ENCODE measurements at regions not wholly inside any gene's neighbourhood (a gene's known extent, or its start where the extent isn't known, plus 50 kb on each side); places are given as distances from the start of the nearest gene placed in this dataset.
"Not testable (repeated sequence)": the region's sequence is repeated elsewhere in the genome, so short reads cannot be mapped to it uniquely, and the experiment has no call there.

DNA sequence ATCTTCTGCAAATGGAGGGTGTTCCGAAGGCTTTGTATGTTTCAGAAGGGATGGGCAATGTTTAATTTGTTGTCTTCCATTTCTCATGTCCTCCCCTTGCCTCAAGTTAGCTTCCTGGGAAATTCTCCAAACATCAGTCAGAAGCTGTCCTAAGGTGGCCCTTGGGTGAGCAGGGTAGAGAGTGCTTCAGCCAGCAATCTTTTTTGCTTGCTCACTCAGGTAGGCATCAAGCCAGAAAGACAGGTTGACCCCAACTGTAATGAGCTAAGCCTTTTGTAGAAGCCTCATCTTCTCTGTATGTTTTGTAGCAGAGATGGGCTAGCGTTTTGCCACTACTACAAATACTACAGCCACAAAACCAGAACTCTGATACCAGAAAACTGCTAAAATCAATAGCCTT, 321.5 kb upstream of the FAM78B start:
- no peak for DNase-seq (ENCODE audit: low read depth in 4 of 4, low spot score in 3 of 4)

- no peak for DNase-seq (ENCODE audit: low read depth in 4 of 4, low spot score in 3 of 4)
These were observed 322.5 kb upstream of the FAM78B start for GRCh38 chr1:166489356-166489669.

DNA sequence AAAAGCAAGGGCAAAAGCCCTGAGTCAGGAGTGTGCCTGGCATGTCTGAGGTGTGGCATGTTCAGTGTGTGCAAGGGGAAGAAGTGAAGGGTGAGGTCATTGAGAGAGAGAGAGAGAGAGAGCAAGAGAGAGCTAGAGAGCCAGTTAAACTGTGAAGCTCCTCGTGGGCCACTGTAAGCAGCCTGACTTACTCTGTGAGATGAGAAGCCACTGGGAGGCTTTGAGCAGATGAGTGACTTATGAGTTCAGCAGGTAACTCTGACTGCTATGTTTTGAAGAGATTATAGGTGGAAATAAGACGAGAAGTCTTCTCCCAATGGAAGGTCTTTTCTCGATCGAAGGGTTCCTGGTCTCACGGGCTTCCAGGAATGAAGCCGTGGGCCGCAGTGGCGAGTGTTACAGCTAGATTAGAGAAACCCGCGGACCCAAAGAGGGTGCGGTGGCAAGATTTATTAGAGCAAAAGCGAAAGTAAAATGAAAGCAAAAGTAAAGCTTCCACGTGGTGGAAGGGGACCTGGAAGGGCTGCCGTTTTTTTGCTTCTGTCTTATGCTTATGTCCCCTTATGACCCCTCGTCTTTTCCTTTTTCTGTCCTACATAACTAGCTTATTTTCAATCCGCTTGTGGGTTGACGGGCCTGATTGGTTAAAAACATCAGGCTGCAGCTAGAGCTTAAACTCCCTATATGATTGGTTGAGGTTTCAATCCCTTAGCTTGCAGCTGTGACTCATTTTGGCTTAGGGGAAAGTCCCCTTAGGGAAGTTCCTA, 323.1 kb upstream of the FAM78B start:
- no peak for DNase-seq (ENCODE audit: low read depth in 4 of 4, low spot score in 3 of 4)

- no peak for DNase-seq (ENCODE audit: low read depth in 4 of 4, low spot score in 3 of 4)
These were observed 323.7 kb upstream of the FAM78B start for GRCh38 chr1:166490437-166490991.

- not testable (repeated sequence) for DNase-seq (ENCODE audit: low read depth in 4 of 4, low spot score in 3 of 4)
These were observed 327.0 kb upstream of the FAM78B start for GRCh38 chr1:166493765-166494164.

- DNase-seq (ENCODE audit: low read depth in 4 of 4, low spot score in 3 of 4) = no peak
These were observed 331.9 kb upstream of the POGK start for GRCh38 chr1:166507347-166507746.

DNA sequence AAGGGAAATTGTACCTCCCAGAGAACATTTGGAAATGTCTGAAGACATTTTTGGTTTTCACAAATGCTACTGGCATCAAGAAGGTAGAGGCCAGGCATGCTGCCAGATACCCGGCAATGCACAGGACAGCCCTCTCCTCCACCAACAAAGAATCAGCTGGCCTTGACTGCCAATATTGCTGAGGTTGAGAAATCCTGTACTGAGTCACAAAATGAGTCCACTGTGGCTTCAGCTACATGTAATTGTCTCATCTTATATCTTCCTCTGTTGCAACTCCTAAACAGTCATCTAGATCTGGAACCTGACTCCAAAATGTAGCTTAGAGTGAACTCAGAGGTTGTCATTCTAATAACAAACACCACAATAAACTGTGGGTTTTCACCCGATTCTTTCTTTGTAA, 327.5 kb upstream of the POGK start:
- DNase-seq (ENCODE audit: low read depth in 4 of 4, low spot score in 3 of 4) = no peak

DNA sequence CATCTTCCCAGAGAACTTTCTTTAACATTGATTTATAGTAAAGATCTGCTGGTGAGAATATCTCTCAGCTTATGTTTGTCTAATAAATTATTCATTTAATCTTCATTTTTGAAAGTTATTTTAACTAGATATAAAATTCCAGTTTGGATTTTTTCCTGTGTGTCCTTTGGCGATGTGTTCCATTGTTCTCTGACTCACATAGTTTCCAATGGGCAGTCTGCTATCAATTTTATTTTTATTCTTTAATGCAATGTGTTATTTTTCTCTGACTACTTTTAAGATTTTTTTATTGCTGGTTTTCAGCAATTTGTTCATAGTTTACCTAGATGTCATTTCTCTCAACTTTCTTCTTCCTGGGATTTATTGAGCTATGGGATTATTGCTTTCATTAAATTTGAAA, 325.2 kb upstream of the POGK start:
- DNase-seq (ENCODE audit: low read depth in 4 of 4, low spot score in 3 of 4) = no peak

GRCh38 chr1:166527752-166528151, 311.5 kb upstream of the POGK start:
- DNase-seq (ENCODE audit: low read depth in 4 of 4, low spot score in 3 of 4) = no peak

DNA sequence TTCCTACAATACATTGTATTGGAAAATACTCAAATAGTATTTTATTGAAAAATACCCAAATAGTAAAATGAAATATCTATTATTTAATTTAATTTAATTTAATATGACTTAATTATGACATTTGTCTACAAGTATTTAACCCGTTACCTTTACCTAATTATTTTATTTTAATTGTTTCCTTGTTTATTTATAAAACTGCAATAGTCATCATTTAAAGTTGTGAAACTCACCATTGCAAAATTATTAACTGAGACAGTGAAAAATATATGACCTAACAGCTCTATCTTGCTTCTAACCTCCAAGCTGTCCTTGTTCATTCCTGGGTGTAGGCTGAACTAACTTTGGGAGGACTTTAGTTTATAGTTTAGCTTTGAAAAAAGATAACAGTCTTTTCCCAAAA, 300.6 kb upstream of the POGK start:
- no peak for DNase-seq (ENCODE audit: low read depth in 4 of 4, low spot score in 3 of 4)

- no peak for DNase-seq (ENCODE audit: low read depth in 4 of 4, low spot score in 3 of 4)
These were observed 295.2 kb upstream of the POGK start for GRCh38 chr1:166544036-166544435.

DNA sequence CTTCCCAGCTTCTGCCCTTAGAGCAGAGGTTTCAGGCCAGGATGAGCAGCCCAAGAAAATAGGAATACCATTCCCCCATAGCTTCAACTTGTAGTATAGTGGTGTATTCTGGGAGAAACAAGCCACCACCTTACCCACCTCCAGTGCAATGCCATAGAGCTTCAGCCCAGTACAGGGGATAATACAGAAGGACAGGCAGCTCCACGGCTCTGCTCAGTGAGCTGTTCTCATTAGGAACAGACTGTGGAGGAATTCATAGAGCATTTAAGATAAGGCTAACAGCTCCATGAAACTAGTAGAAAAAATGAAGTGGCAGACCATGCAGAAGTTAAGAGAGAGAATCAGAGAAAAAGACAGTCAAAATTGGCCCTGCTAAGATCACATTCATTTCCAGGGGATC, 294.7 kb upstream of the POGK start:
- no peak for DNase-seq (ENCODE audit: low read depth in 4 of 4, low spot score in 3 of 4)

GRCh38 chr1:166552706-166553105, 286.6 kb upstream of the POGK start:
- DNase-seq (ENCODE audit: low read depth in 4 of 4, low spot score in 3 of 4) = no peak

GRCh38 chr1:166570954-166571353, 268.3 kb upstream of the POGK start:
- DNase-seq (ENCODE audit: low read depth in 4 of 4, low spot score in 3 of 4) = no peak

DNA sequence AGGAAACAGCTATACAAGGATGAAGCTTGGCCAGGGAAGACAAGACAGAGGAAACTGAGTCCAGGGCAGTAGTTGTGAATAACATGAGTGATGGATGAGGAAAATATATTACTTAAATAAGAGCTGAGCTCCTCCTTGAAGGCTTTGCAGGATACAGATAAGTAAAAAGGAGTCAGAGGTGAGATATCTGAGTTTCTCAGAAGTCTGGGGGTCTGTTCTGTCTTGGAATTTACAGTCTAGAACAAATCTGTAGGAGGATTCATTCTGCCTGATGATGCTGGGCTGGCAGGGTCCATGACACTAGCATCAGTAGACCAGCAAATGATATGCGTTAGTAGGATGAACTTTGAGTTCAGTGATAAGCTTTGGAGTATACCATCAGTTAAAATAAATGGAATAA, 266.1 kb upstream of the POGK start:
- no peak for DNase-seq (ENCODE audit: low read depth in 4 of 4, low spot score in 3 of 4)

DNA sequence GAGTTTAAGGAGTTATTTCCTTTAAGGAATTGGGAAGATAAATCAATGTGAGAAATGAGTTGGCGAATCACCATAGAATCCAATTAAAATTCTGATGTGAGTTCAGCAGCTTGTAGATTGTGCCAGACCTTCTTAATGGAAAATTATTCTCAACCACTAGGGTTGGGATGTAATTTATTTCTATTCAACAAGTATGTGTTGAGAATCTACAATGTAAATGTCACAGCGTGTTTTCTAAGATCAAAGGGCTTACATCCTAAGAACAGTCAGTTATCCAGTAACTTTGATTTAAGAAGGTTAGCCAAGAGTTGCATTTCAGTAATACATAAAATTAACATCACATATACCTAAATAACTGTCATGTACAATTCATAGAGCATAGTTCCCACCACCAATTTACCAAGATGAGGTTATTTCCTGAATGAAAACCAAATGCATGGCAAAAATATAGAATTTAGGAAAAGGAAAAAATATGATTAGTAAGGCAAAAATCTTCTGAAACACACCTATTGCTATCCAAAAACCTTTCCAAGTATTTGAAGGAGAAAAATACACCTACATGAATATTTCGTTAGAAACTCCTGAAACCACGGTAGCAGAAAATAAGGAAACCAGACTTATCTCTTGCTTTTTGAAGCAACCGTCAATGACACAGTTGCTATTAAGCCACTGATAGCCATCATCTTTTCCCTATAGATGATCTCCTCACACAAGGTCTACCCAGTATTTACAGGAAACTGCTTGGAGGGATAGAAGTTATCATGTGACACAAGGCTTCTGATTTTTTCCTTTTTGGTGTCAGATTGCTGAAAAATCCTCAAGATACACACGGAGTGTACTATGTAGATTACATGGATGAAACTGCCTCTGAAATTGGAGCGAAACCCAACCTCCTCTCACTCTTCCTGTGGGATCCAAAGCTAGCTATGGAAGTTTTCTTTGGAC, 259.4 kb upstream of the POGK start:
- DNase-seq (ENCODE audit: low read depth in 4 of 4, low spot score in 3 of 4) = no peak

DNA sequence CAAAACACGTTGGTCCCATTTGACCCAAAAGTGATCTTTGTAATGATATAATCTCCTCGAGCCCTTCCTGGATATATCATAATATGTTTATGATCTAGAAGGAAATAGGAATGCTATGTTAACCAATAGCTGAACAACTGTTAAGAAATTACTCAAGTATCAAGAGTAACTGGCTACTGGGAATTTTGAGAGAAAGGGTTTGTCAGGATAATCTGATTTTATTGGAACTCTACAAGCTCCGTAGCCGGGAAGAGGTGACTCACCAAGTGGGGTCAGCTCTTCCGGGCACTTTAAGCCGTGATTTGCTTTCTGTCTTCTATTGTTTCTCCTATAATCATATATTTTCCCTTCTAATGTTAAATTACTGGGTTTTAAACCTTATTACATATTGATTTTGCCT, 250.5 kb upstream of the POGK start:
- no peak for DNase-seq (ENCODE audit: low read depth in 4 of 4, low spot score in 3 of 4)

GRCh38 chr1:166590161-166590560, 249.1 kb upstream of the POGK start:
- no peak for DNase-seq (ENCODE audit: low read depth in 4 of 4, low spot score in 3 of 4)

GRCh38 chr1:166594646-166595045, 244.6 kb upstream of the POGK start:
- no peak for DNase-seq (ENCODE audit: low read depth in 4 of 4, low spot score in 3 of 4)

DNA sequence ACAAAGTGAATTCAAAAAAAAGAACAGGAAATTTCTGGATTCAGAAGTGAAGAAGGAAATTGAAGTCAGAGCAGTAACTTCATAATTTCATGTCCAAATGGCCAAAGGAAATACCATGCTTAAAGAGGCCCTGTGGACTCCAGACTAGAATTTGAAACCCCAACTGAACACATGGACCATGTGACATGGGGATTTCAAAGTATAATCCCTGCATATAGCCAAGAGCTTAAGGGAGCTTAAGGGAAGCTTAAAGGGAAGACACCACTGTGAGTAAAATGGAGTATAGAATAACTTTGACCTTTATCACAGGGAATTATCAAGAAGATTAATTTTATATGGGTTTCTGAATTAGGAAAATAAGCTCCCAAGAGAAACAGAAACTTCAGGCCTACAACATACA, 241.8 kb upstream of the POGK start:
- DNase-seq (ENCODE audit: low read depth in 4 of 4, low spot score in 3 of 4) = no peak

- DNase-seq (ENCODE audit: low read depth in 4 of 4, low spot score in 3 of 4) = no peak
These were observed 238.7 kb upstream of the POGK start for GRCh38 chr1:166600574-166600973.

Measured in right renal pelvis (tissue), 4 donors.